HepG2 (cell line): ENCODE measurements at regions not wholly inside any gene's neighbourhood (a gene's known extent, or its start where the extent isn't known, plus 50 kb on each side); places are given as distances from the start of the nearest gene placed in this dataset.

Experiments
- CHD2 ChIP-seq: IDR thresholded peaks from 2 replicates; pipeline ENCODE4 v1.6.1; 2011; ENCODE audit warnings: low read depth, low read length, improper control_type of control experiment
- POLR2A ChIP-seq, 2 experiments: IDR thresholded peaks; 2 replicates each; pipeline ENCODE4 v1.6.1; 2011; ENCODE audit warnings: low read depth in 2 of 2, low read length in 2 of 2, mild to moderate bottlenecking in 1 of 2, moderate library complexity in 1 of 2; ENCODE audit not compliant: insufficient read depth in 1 of 2
- RBFOX2 ChIP-seq: fragments of 200-400 bp; formaldehyde crosslinking; IDR thresholded peaks from 2 replicates; pipeline ENCODE4 v1.6.1; 2017; ENCODE audit warnings: low read depth, mild to moderate bottlenecking, low read length
- REPIN1 ChIP-seq: sonication (generic); formaldehyde crosslinking; IDR thresholded peaks from 2 replicates; pipeline ENCODE4 v1.8.0; 2022; ENCODE audit warnings: missing genetic modification reagents, low read depth, mild to moderate bottlenecking, borderline replicate concordance
- SALL2 ChIP-seq: sonication (generic); formaldehyde crosslinking; IDR thresholded peaks from 2 replicates; pipeline ENCODE4 v1.8.1; 2023; ENCODE audit warnings: mild to moderate bottlenecking, missing genetic modification reagents, inconsistent platforms
- ZNF12 ChIP-seq: sonication (generic); formaldehyde crosslinking; IDR thresholded peaks from 2 replicates; pipeline ENCODE4 v1.5.0; 2020; ENCODE audit warnings: missing genetic modification reagents
- TF ChIP-seq, protein P1 (sequence below): IDR thresholded peaks from 2 replicates; pipeline ENCODE4 v1.6.1; 2016; ENCODE audit warnings: low read depth, missing genetic modification reagents, missing compliant biosample characterization
- TF ChIP-seq, protein P2 (sequence below): sonication (generic); formaldehyde crosslinking; IDR thresholded peaks from 2 replicates; pipeline ENCODE4 v1.5.0; 2020; ENCODE audit warnings: mild to moderate bottlenecking, missing genetic modification reagents, moderate library complexity

DNA sequence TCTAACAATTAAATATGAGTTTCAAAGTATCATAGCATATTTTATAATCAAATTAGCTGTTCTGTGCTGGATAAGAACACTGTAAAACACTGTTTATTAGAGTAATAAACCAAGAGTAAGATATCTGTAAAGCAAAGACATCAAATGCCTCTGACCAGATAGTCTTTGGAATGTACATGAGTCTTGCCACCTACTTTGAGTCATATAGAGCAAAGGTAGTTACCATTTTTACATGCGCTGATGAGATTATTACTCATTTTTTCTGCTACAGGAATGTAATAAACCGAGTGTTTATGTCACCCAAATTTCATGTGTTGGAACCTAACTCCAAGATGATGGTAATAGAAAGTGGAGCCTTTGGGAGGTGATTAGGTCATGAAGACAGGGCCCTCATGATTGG is 654.5 kb downstream of the CETN3 start:
- TF ChIP-seq, protein P1, sequence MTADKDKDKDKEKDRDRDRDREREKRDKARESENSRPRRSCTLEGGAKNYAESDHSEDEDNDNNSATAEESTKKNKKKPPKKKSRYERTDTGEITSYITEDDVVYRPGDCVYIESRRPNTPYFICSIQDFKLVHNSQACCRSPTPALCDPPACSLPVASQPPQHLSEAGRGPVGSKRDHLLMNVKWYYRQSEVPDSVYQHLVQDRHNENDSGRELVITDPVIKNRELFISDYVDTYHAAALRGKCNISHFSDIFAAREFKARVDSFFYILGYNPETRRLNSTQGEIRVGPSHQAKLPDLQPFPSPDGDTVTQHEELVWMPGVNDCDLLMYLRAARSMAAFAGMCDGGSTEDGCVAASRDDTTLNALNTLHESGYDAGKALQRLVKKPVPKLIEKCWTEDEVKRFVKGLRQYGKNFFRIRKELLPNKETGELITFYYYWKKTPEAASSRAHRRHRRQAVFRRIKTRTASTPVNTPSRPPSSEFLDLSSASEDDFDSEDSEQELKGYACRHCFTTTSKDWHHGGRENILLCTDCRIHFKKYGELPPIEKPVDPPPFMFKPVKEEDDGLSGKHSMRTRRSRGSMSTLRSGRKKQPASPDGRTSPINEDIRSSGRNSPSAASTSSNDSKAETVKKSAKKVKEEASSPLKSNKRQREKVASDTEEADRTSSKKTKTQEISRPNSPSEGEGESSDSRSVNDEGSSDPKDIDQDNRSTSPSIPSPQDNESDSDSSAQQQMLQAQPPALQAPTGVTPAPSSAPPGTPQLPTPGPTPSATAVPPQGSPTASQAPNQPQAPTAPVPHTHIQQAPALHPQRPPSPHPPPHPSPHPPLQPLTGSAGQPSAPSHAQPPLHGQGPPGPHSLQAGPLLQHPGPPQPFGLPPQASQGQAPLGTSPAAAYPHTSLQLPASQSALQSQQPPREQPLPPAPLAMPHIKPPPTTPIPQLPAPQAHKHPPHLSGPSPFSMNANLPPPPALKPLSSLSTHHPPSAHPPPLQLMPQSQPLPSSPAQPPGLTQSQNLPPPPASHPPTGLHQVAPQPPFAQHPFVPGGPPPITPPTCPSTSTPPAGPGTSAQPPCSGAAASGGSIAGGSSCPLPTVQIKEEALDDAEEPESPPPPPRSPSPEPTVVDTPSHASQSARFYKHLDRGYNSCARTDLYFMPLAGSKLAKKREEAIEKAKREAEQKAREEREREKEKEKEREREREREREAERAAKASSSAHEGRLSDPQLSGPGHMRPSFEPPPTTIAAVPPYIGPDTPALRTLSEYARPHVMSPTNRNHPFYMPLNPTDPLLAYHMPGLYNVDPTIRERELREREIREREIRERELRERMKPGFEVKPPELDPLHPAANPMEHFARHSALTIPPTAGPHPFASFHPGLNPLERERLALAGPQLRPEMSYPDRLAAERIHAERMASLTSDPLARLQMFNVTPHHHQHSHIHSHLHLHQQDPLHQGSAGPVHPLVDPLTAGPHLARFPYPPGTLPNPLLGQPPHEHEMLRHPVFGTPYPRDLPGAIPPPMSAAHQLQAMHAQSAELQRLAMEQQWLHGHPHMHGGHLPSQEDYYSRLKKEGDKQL = no peak
- no peak for TF ChIP-seq REPIN1 (CRISPR knock-in tag)
- TF ChIP-seq ZNF12 (CRISPR knock-in tag) = no peak
- TF ChIP-seq CHD2 = no peak
- TF ChIP-seq, protein P2, sequence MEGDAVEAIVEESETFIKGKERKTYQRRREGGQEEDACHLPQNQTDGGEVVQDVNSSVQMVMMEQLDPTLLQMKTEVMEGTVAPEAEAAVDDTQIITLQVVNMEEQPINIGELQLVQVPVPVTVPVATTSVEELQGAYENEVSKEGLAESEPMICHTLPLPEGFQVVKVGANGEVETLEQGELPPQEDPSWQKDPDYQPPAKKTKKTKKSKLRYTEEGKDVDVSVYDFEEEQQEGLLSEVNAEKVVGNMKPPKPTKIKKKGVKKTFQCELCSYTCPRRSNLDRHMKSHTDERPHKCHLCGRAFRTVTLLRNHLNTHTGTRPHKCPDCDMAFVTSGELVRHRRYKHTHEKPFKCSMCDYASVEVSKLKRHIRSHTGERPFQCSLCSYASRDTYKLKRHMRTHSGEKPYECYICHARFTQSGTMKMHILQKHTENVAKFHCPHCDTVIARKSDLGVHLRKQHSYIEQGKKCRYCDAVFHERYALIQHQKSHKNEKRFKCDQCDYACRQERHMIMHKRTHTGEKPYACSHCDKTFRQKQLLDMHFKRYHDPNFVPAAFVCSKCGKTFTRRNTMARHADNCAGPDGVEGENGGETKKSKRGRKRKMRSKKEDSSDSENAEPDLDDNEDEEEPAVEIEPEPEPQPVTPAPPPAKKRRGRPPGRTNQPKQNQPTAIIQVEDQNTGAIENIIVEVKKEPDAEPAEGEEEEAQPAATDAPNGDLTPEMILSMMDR (CRISPR knock-in tag) = no peak
- TF ChIP-seq RBFOX2 = no peak
- no peak for TF ChIP-seq POLR2A (IDR thresholded peaks at IDR 0.05; ENCODE audit: insufficient read depth in 1 of 2, low read depth in 2 of 2, low read length in 2 of 2)
- TF ChIP-seq SALL2 (CRISPR knock-in tag) = no peak
